ENCODE measurements at regions not wholly inside any gene's neighbourhood (a gene's known extent, or its start where the extent isn't known, plus 50 kb on each side); places are given as distances from the start of the nearest gene placed in this dataset.

GRCh38 chr18:29855637-29856036 is 1186.9 kb downstream of the DSC3 start:
- TF ChIP-seq CTCF (IDR thresholded peaks at IDR 0.05) (no peak), EZH2 (IDR thresholded peaks at IDR 0.05; ENCODE audit: borderline replicate concordance, insufficient read depth, low read depth, low read length, poor library complexity, severe bottlenecking) (no peak)

Data from B cell (primary cell).